Right cardiac atrium (tissue), 5 donors: ENCODE measurements at regions not wholly inside any gene's neighbourhood (a gene's known extent, or its start where the extent isn't known, plus 50 kb on each side); places are given as distances from the start of the nearest gene placed in this dataset.
"Not testable (repeated sequence)": the region's sequence is repeated elsewhere in the genome, so short reads cannot be mapped to it uniquely, and the experiment has no call there.

ENCODE experiments used
- ATAC-seq, 2 donors: fragments of 200-7000 bp; cut with Tn5 transposase; one replicate each; pipeline versions ENCODE4 v1.8.0 to v1.9.1; 2020; ENCODE audit warnings: moderate library complexity in 2 of 2, mild to moderate bottlenecking in 1 of 2
- DNase-seq, 3 donors: peaks; one replicate each; pipeline ENCODE4 v3.0.0-alpha.2; 2020
- H3K27ac ChIP-seq: one replicate; pipeline ENCODE4 v1.5.1; 2013; ENCODE audit warnings: mild to moderate bottlenecking, low read length, control low read depth, moderate library complexity
- H3K27me3 ChIP-seq: one replicate; pipeline ENCODE4 v1.6.1; 2013; ENCODE audit not compliant: control insufficient read depth, insufficient read depth
- H3K4me1 ChIP-seq: one replicate; pipeline ENCODE4 v1.6.1; 2013; ENCODE audit warnings: low read length; ENCODE audit not compliant: control insufficient read depth, insufficient read depth
- H3K4me3 ChIP-seq: one replicate; pipeline ENCODE4 v1.5.1; 2013; ENCODE audit warnings: low read length, control low read depth
- H3K9me3 ChIP-seq: one replicate; pipeline ENCODE4 v1.6.1; 2013; ENCODE audit warnings: low read length; ENCODE audit not compliant: control insufficient read depth
- WGBS: extraction: QIAGEN DNeasy Blood & Tissue Kit; methylation state at CpG from one replicate; pipeline ENCODE4 v1.1.7; 2013; 5-methylcytosine and 5-hydroxymethylcytosine counted together
- intact Hi-C, 4 donors: fragments of 100-400 bp; cut with DNase I; formaldehyde crosslinking; loops; one replicate each; pipeline versions ENCODE4 v1.11.0 to v1.14.0; 2022 to 2023
- donor health status: healthy with polysubstance abuse.
- donor health status: DM: no; HTN: yes; CAD: no.
- donor health status: DM: no; HTN: no; CAD: no.
- donor health status: DM: no; HTN: yes; CAD: no; lungs with severe emphysema.
- donor health status: DM: yes; HTN: yes; CAD: no.

DNA sequence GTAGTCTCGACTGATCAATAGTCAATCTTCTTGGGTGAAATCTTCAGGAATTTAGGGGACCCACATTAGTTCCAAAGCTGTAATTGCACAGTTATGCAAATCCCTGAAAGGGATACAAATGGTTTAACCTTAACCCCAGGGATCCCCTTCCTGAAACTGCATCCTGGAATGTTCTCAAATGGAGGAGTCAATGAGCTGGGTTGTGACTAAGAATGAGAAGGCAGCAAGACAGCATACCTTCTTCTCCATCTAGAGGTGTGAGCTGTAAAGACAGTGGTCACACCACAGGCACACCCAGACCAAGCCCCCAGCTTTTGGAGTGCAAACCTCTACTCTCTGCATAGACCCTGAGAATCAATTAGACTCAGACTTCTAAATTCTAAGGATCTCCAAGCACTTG is 164.7 kb upstream of the MEIS1 start:
- Histone ChIP-seq H3K4me3 (no peak overlapping the region), H3K9me3 (no peaks in the 10 kb centered on the region), H3K4me1 (no peaks in the 10 kb centered on the region), H3K27me3 (no peaks in the 10 kb centered on the region), H3K27ac (no peak overlapping the region)
- intact Hi-C loops, result no loop called here
- ATAC-seq (no peak), DNase-seq (no peak)
- WGBS, result 90% methylated on average over 1 of the region's 1 CpG

DNA sequence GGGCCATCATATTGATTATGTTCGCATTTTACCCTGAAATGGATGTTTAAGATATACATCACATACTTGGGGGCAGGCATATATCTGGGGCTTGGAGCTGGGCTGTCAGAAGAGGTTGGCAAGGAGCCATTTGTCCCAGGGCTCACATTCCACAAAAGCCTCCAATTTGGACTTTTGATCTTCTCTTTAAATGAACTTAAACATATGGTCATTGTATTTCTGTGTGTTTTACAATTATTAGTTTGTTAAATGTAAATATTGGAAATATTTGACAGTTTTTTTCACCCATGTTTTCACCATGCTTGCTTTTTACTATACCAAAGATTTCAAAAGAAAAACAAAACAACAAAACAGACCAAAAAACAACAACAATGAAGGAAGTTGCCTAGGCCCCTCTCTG is 165.8 kb upstream of the MEIS1 start:
- Histone ChIP-seq H3K27me3 (no peaks in the 10 kb centered on the region), H3K4me1 (no peaks in the 10 kb centered on the region), H3K9me3 (no peaks in the 10 kb centered on the region), H3K27ac (no peak overlapping the region), H3K4me3 (no peak overlapping the region)
- DNase-seq (no peak), ATAC-seq (no peak)
- 82% methylated on average over 1 of the region's 1 CpG for WGBS
- intact Hi-C loops, result no loop called here

DNA sequence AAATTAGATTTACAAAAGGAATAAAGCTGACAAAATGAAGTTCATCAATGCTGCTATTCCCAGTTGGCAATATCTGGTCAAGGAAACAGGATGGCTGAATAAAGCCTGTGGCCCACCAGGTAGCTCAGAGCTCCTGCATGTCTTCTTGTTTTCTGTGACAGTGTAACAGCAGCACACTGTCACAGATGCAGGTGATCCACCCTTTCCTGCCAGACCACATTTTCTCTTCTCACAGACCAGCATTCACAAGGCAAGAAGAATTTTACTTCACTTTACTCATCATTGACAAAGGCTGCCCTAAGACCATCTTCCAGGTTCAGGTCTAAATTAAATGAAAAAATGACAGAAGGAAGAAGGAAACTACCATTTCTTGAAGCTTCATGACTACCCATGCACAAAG is 166.2 kb upstream of the MEIS1 start:
- DNase-seq (no peak), ATAC-seq (no peak)
- H3K4me3 ChIP-seq, result no peak overlapping the region
- no peaks in the 10 kb centered on the region for H3K27me3 ChIP-seq
- H3K27ac ChIP-seq, result no peak overlapping the region
- intact Hi-C loops, result no loop called here
- H3K4me1 ChIP-seq, result no peaks in the 10 kb centered on the region
- no peaks in the 10 kb centered on the region for H3K9me3 ChIP-seq

DNA sequence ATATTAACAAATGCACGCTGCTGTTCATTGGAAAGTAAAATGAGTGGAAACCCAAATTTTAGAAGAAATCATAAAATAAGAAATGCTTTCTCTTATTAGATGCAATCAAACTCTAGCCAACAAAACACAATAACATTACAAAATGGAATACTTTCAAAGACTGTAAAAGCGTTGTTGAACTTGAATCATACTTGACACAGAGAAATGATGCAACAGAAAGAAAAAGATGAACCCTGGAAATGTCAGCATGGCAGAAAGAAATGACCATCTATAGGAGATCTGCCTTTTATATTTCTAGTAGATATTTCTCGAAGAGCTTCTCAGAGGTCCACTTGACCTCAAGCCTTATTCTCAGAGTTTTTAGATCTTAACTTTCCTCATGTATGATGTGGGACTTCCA is 170.6 kb upstream of the MEIS1 start:
- H3K27me3 ChIP-seq, result no peaks in the 10 kb centered on the region
- WGBS, result 86% methylated on average over 3 of the region's 3 CpGs
- no peak overlapping the region for H3K4me3 ChIP-seq
- H3K4me1 ChIP-seq, result no peaks in the 10 kb centered on the region
- H3K9me3 ChIP-seq, result no peaks in the 10 kb centered on the region
- DNase-seq (no peak), ATAC-seq (no peak)
- H3K27ac ChIP-seq, result no peak overlapping the region
- intact Hi-C loops, result no loop called here

DNA sequence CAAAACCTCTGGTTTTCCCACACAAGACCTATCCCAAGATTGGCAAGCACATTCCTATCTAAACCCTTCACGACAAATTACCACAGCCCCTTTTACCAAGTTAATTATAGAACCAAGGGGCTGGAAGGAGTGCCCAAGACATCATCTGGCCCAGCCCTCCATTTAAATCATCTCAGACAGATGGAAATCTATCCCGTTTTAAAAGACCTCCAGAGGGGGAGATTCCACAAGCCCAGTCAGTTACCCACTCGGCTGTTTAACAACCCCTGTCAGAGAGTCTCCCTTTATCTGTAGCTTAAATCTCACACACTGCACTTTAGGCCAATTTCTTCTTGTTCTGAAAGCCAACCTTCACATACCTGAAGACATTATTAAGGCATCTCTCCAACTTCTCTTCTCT is 179.1 kb upstream of the MEIS1 start:
- Histone ChIP-seq H3K27me3 (no peaks in the 10 kb centered on the region), H3K4me3 (no peak overlapping the region), H3K27ac (no peak overlapping the region), H3K9me3 (no peaks in the 10 kb centered on the region), H3K4me1 (no peaks in the 10 kb centered on the region)
- DNase-seq (no peak), ATAC-seq (no peak)
- WGBS, result 39% methylated on average over 3 of the region's 3 CpGs
- intact Hi-C loops, result no loop called here

DNA sequence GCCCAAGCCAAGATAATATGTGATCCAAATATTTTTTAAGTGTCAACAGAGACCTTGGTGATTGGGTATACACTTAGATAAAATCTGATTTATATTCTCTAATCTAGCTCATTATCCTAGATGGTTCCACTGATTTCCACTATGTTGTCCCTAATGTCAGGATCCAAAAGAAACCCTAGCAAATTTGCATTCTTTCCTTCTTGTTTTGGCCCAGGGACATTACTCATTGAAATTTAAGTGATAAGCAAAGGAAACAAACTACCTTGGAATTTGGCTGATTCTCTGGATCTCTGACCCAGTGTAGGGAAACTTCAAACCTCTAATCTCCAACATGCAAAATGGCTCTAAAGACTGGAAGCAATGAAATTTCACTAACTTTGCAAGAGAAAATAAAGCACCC is 179.8 kb upstream of the MEIS1 start:
- H3K4me3 ChIP-seq, result no peak overlapping the region
- no peak for DNase-seq
- no peaks in the 10 kb centered on the region for H3K9me3 ChIP-seq
- intact Hi-C loops, result no loop called here
- no peak for ATAC-seq
- H3K4me1 ChIP-seq, result no peaks in the 10 kb centered on the region
- H3K27me3 ChIP-seq, result no peaks in the 10 kb centered on the region
- H3K27ac ChIP-seq, result no peak overlapping the region

DNA sequence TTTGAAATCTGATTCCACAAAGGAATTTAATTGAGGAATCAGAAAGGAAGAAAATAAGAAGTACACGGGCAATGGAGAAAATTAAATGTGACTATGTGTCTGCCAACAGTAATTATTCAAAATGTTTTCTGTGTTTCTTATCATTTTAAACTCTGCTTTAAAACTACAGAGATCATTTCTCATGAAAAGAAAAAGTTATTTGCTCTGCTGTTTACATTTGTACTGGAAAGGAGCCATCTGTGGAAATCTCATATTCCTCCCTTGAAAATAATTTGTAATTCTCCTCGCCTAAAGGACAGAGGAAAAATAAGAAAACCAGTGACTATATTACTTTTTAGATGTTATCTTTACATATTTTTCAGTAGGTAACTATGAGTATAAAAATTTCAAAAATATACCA is 181.9 kb upstream of the MEIS1 start:
- ATAC-seq (no peak), DNase-seq (no peak)
- Histone ChIP-seq H3K4me1 (no peaks in the 10 kb centered on the region), H3K4me3 (no peak overlapping the region), H3K9me3 (no peaks in the 10 kb centered on the region), H3K27ac (no peak overlapping the region), H3K27me3 (no peaks in the 10 kb centered on the region)
- intact Hi-C loops, result no loop called here
- 66% methylated on average over 2 of the region's 2 CpGs for WGBS

DNA sequence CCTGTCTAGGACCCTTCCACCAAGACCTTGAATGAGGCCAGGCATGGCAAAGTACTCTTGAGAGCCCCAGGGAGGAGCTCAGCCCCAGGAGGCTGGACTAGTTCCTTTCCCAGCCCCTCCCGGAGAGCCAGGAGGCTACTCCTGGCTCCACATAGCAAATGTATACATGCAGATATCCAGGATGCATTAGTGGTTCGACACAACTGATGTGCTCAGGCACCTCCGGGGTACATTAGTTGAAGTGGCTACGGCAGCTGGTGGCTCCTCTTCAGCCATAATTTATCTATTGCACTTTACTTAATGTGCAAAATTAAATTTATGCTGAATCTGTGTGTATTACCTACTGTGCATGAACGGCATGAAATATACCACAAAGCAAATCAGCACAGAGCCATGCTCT is 182.8 kb upstream of the MEIS1 start:
- no peak for DNase-seq
- intact Hi-C loops, result no loop called here

DNA sequence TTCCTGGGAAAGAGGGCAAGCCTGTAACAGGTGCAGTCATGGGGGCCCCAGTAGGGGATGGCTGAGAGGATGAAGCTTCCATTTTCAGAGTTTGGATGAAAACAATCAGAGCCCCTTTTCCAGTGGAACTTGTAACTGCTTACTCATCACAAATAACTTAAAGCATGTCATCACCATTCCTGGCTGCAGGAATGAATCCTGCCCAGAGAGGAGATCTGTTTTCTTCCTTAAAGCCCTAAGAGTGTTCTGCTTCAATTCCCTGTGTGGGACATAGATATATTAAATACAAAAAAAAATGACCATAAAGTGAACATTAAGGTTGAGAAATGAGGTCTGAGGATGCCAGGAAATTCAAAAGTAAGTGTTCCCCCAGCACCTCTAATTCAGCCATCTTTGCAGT is 183.4 kb upstream of the MEIS1 start:
- Histone ChIP-seq H3K4me1 (no peaks in the 10 kb centered on the region), H3K9me3 (no peaks in the 10 kb centered on the region), H3K4me3 (no peak overlapping the region), H3K27me3 (no peaks in the 10 kb centered on the region), H3K27ac (no peak overlapping the region)
- no peak for ATAC-seq
- DNase-seq, result no peak
- intact Hi-C loops, result no loop called here

More for the DNA sequence above, 182.8 kb upstream of the MEIS1 start:
- no peak for ATAC-seq
- Histone ChIP-seq H3K9me3 (no peaks in the 10 kb centered on the region), H3K27me3 (no peaks in the 10 kb centered on the region), H3K4me1 (no peaks in the 10 kb centered on the region), H3K27ac (no peak overlapping the region), H3K4me3 (no peak overlapping the region)
- 71% methylated on average over 5 of the region's 5 CpGs for WGBS

DNA sequence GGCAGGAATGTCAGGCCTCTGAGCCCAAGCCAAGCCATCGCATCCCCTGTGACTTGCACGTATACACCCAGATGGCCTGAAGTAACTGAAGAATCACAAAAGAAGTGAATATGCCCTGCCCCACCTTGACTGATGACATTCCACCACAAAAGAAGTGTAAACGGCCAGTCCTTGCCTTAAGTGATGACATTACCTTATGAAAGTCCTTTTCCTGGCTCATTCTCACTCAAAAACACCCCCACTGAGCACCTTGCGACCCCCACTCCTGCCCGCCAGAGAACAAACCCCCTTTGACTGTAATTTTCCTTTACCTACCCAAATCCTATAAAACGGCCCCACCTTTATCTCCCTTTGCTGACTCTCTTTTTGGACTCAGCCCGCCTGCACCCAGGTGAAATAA is 185.8 kb upstream of the MEIS1 start:
- H3K9me3 ChIP-seq, H3K4me3 ChIP-seq, H3K27me3 ChIP-seq, ATAC-seq, H3K27ac ChIP-seq, H3K4me1 ChIP-seq, DNase-seq, intact Hi-C loops: not testable (repeated sequence)
- WGBS, result 73% methylated on average over 5 of the region's 7 CpGs

DNA sequence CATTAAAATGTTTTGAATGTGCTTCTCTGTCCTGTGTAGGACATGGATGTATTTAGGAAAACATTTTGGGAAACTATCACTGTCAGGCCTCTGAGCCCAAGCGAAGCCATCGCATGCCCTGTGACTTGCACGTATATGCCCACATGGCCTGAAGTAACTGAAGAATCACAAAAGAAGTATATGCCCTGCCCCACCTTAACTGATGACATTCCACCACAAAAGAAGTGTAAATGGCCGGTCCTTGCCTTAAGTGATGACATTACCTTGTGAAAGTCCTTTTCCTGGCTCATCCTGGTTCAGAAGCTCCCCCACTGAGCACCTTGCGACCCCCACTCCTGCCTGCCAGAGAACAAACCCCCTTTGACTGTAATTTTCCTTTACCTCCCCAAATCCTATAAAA is 191.1 kb upstream of the MEIS1 start:
- H3K4me1 ChIP-seq, H3K4me3 ChIP-seq, DNase-seq, ATAC-seq, H3K9me3 ChIP-seq, H3K27ac ChIP-seq, H3K27me3 ChIP-seq, intact Hi-C loops: not testable (repeated sequence)
- 91% methylated on average over 5 of the region's 5 CpGs for WGBS

DNA sequence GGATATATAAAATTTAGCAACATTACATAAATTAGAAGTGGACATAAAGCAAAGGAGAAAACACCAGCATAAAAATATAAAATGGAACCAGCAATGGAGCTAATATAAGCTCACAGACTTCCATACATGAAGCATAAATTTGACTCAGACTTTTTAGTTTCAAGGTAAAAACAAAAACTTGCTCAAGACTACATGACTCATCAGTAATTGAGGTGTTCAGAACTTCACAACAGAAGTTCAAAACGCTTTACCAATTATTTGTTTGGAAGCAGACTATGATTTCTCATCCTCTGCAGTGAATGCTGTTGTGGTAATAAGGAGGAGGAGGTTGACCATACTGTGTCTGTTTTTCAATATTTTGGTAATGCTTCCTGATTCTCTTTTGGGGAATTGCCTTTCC is 192.0 kb upstream of the MEIS1 start:
- H3K4me1 ChIP-seq, ATAC-seq, intact Hi-C loops, H3K4me3 ChIP-seq, H3K27ac ChIP-seq, H3K9me3 ChIP-seq, H3K27me3 ChIP-seq, DNase-seq: not testable (repeated sequence)
- WGBS, result 80% methylated on average over 1 of the region's 1 CpG
